ENCODE measurements at regions not wholly inside any gene's neighbourhood (a gene's known extent, or its start where the extent isn't known, plus 50 kb on each side); places are given as distances from the start of the nearest gene placed in this dataset.

DNA sequence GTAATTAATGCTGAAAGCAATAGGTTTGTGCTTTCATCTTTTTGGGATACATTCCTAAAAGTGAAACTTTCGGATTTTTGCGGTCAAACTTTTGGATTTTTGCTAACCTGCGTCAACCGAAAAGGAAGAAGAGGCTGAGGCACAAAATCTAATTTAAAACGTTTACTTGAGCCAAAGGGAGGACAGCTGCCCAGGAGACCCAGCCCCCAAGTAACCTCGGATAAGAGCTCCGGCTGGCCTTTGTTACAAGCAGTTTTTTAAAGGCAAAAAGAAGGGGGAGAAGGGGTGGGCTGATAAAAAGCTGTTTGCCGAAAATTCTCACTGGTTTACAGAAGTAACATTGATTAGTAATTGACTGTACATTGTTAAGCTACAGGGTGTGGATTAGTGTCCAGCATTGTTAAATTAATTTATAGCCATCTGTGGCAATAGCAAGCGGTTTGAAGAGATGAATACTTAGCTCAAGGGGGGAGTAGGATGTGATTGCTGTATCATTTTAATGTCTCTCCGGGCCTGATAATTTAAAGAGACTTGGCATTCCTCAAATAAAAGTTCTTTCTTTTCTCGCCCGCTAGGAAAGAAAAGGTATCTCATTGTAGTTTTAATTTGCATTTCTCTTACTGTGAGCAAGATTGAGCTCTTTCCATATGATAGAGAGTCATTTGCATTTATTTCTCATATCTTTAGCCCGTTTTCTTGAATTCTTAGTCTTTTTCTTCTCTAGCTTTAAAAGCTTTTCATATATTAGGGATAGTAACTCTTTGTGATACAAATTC is 59.1 kb upstream of the USP9X start:
- TF ChIP-seq POLR2A (IDR thresholded peaks at IDR 0.05; ENCODE audit: low read depth, low read length) = no peak
- TF ChIP-seq POLR2AphosphoS5 (IDR thresholded peaks at IDR 0.05; ENCODE audit: low read depth, low read length) = no peak
- TF ChIP-seq TAF1 (IDR thresholded peaks at IDR 0.05; ENCODE audit: borderline replicate concordance, low read depth, low read length) = no peak

Data from GM12892 (cell line).